ENCODE measurements at regions not wholly inside any gene's neighbourhood (a gene's known extent, or its start where the extent isn't known, plus 50 kb on each side); places are given as distances from the start of the nearest gene placed in this dataset.

- no peak for DNase-seq
Measured at GRCh38 chr2:136448986-136449780, 316.2 kb upstream of the THSD7B start.

- no peak for DNase-seq
Measured at GRCh38 chr2:136448432-136448831, 316.9 kb upstream of the THSD7B start.

GRCh38 chr2:136444323-136444722 is 321.0 kb upstream of the THSD7B start:
- no peak for DNase-seq

GRCh38 chr2:136443661-136444060 is 321.7 kb upstream of the THSD7B start:
- DNase-seq: no peak

GRCh38 chr2:136441979-136442714 is 323.2 kb upstream of the THSD7B start:
- DNase-seq: no peak

GRCh38 chr2:136439064-136439676 is 321.2 kb upstream of the CXCR4 start:
- DNase-seq: no peak

GRCh38 chr2:136437461-136437860 is 319.5 kb upstream of the CXCR4 start:
- no peak for DNase-seq

GRCh38 chr2:136436936-136437335 is 319.0 kb upstream of the CXCR4 start:
- no peak for DNase-seq

- DNase-seq: no peak
Measured at GRCh38 chr2:136434251-136434715, 316.3 kb upstream of the CXCR4 start.

GRCh38 chr2:136433261-136433660 is 315.3 kb upstream of the CXCR4 start:
- no peak for DNase-seq

GRCh38 chr2:136424112-136424511 is 306.2 kb upstream of the CXCR4 start:
- DNase-seq: no peak

GRCh38 chr2:136423516-136423996 is 305.6 kb upstream of the CXCR4 start:
- peak; percentile 66 to 86 (median 84) for DNase-seq

GRCh38 chr2:136422512-136422911 is 304.6 kb upstream of the CXCR4 start:
- DNase-seq: no peak

- no peak for DNase-seq
Measured at GRCh38 chr2:136420346-136420745, 302.4 kb upstream of the CXCR4 start.

- no peak for DNase-seq
Measured at GRCh38 chr2:136411946-136412345, 294.0 kb upstream of the CXCR4 start.

GRCh38 chr2:136410673-136411072 is 292.7 kb upstream of the CXCR4 start:
- no peak for DNase-seq

GRCh38 chr2:136408795-136409194 is 290.8 kb upstream of the CXCR4 start:
- no peak for DNase-seq

GRCh38 chr2:136407952-136408318 is 290.0 kb upstream of the CXCR4 start:
- DNase-seq: no peak

GRCh38 chr2:136407117-136407951 is 289.4 kb upstream of the CXCR4 start:
- no peak for DNase-seq

- DNase-seq: no peak
Measured at GRCh38 chr2:136404925-136405324, 287.0 kb upstream of the CXCR4 start.

- no peak for DNase-seq
Measured at GRCh38 chr2:136404176-136404575, 286.2 kb upstream of the CXCR4 start.

- no peak for DNase-seq
Measured at GRCh38 chr2:136402281-136402680, 284.3 kb upstream of the CXCR4 start.
